Sigmoid colon (tissue), 6 donors: ENCODE measurements at regions not wholly inside any gene's neighbourhood (a gene's known extent, or its start where the extent isn't known, plus 50 kb on each side); places are given as distances from the start of the nearest gene placed in this dataset.

Source experiments
- DNase-seq: peaks from one replicate; pipeline ENCODE4 v3.0.0-alpha.2; 2019
- H3K27ac ChIP-seq, 4 donors: fragments of 200-600 bp; sonication (generic); one replicate each; pipeline ENCODE4 v1.5.1; 2016 to 2019; ENCODE audit warnings: mild to moderate bottlenecking in 1 of 4
- H3K27me3 ChIP-seq, 3 donors: fragments of 200-600 bp; sonication (generic); one replicate each; pipeline ENCODE4 v1.5.1; 2019; ENCODE audit warnings: mild to moderate bottlenecking in 1 of 3
- H3K36me3 ChIP-seq, 4 donors: fragments of 200-600 bp; sonication (generic); one replicate each; pipeline ENCODE4 v1.5.1; 2016 to 2019
- H3K4me1 ChIP-seq, 4 donors: fragments of 200-600 bp; sonication (generic); one replicate each; pipeline ENCODE4 v1.5.1; 2017 to 2019
- H3K4me3 ChIP-seq, 4 donors: fragments of 200-600 bp; sonication (generic); one replicate each; pipeline ENCODE4 v1.5.1; 2017 to 2019; ENCODE audit warnings: mild to moderate bottlenecking in 2 of 4, moderate library complexity in 1 of 4
- H3K9me3 ChIP-seq, 4 donors: fragments of 200-600 bp in 3 of 4; sonication (generic) in 3 of 4; one replicate each; pipeline versions ENCODE4 v1.5.1 to v1.6.1; 2013 to 2019
- CTCF ChIP-seq, 4 experiments: fragments of 450-650 bp in 3 of 4; fragments of 200-600 bp in 1 of 4; IDR thresholded peaks; one replicate each; pipeline ENCODE4 v1.5.1; 2016 to 2019; ENCODE audit warnings: antibody characterized with exemption in 4 of 4, mild to moderate bottlenecking in 3 of 4, moderate library complexity in 2 of 4
- EP300 ChIP-seq, 4 donors: sonication (generic); formaldehyde crosslinking; IDR thresholded peaks; one replicate each; pipeline ENCODE4 v1.6.1; 2017; ENCODE audit warnings: antibody characterized with exemption in 4 of 4
- POLR2A ChIP-seq, 2 donors: fragments of 450-650 bp; IDR thresholded peaks; one replicate each; pipeline ENCODE4 v1.6.1; 2016; ENCODE audit warnings: antibody characterized with exemption in 2 of 2, mild to moderate bottlenecking in 2 of 2, moderate library complexity in 2 of 2
- POLR2AphosphoS5 ChIP-seq, 4 donors: sonication (generic); formaldehyde crosslinking; IDR thresholded peaks; one replicate each; pipeline ENCODE4 v1.6.1; 2017; ENCODE audit warnings: antibody characterized with exemption in 4 of 4
- whole genome bisulfite sequencing, 2 donors: extraction: QIAGEN DNeasy Blood & Tissue Kit; methylation state at CpG; one replicate each; pipeline ENCODE4 v1.1.7; 2013; 5-methylcytosine and 5-hydroxymethylcytosine counted together
- intact Hi-C: fragments of 100-400 bp; cut with DNase I; formaldehyde crosslinking; loops from one replicate; pipeline ENCODE4 v1.15.1; 2023
- donor health status: healthy with polysubstance abuse.
- donor health status: healthy.

DNA sequence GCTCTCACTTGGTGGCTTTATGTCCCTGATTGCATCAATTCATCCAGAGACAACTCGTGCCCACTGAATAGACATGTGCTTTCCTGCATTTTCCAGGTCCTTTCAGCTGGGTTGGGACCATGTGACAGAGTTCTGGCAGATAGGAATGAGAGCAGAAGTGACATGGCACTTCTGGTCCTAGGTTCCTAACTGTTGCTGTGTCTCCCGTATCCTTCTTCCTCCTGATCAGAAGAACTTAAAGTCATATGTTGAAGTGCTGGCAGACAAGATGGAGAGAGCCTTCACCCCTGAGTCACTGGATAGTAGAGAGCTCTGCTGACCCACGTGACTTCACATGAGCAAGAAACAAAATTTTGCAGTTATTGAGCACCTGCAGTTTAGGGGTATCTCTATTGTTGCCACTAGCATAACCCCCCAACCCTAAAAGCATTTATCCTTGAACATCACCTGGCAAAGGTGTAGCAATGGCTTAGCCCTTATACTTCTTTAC is 80.0 kb downstream of the NREP start:
- 66 to 77% methylated on average over 3 of the region's 3 CpGs for WGBS, 2 donors
- Histone ChIP-seq H3K27me3 (no peaks in the 10 kb centered on the region), H3K36me3 (no peaks in the 10 kb centered on the region), H3K4me1 (peaks cover 0 to 15% (median 13%) of the 10 kb centered on the region in 4 donors), H3K9me3 (no peaks in the 10 kb centered on the region), H3K27ac (no peak overlapping the region), H3K4me3 (no peak overlapping the region)
- DNase-seq = no peak
- intact Hi-C loops = no loop called here
- TF ChIP-seq EP300 (IDR thresholded peaks at IDR 0.05) (no peak), POLR2AphosphoS5 (IDR thresholded peaks at IDR 0.05) (no peak), CTCF (IDR thresholded peaks at IDR 0.05) (no peak), POLR2A (IDR thresholded peaks at IDR 0.05) (no peak)

GRCh38 chr5:111676466-111676865 is 80.5 kb downstream of the NREP start:
- no peak overlapping the region for H3K27ac ChIP-seq
- H3K4me3 ChIP-seq = no peak overlapping the region
- peaks cover 0 to 12% (median 11%) of the 10 kb centered on the region in 4 donors for H3K4me1 ChIP-seq
- WGBS, 2 donors = 13 to 50% methylated on average over 1 of the region's 1 CpG
- intact Hi-C loops = no loop called here
- TF ChIP-seq POLR2AphosphoS5 (IDR thresholded peaks at IDR 0.05) (no peak), POLR2A (IDR thresholded peaks at IDR 0.05) (no peak), EP300 (IDR thresholded peaks at IDR 0.05) (no peak), CTCF (IDR thresholded peaks at IDR 0.05) (no peak)
- H3K9me3 ChIP-seq = no peaks in the 10 kb centered on the region
- DNase-seq = no peak
- H3K27me3 ChIP-seq = no peaks in the 10 kb centered on the region
- no peaks in the 10 kb centered on the region for H3K36me3 ChIP-seq

DNA sequence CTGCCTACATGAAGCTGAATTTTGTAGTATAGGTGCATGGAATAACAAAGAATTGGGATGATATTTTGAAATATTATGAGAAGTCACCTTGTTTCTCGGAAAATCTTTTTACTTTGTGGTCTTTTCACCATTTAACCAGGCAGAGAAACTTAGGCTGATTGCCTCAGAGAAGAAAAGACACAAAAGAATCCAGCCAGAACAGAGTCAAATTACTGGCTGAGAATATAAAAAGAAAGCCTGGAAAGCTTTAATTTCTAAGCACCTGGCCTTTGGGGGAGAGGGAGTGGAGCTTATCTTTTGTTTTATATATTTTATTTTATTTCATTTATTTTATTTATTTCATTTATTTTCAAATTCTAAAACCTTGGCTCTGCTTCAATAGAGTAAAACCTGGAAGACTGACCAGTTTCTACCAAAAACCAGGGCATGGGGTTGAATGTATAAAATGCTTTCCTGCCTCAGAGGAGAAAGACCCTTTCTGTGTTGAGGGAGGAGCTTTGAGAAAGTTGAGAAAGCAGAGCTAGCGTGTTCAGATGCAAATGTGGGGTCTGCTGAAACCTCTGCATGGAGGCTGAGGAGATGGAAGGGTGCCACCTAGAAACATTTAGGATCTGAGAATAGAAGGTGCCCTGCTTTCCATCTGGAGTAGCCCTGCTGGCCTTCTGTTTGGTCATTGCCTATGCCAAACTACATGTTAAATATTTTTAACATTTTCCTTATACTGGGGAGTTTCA is 81.6 kb downstream of the NREP start:
- TF ChIP-seq POLR2A (IDR thresholded peaks at IDR 0.05) = no peak
- no peak for TF ChIP-seq CTCF (IDR thresholded peaks at IDR 0.05)
- TF ChIP-seq POLR2AphosphoS5 (IDR thresholded peaks at IDR 0.05) = no peak
- TF ChIP-seq EP300 (IDR thresholded peaks at IDR 0.05) = no peak
- H3K27ac ChIP-seq = no peak overlapping the region
- intact Hi-C loops = no loop called here
- no peaks in the 10 kb centered on the region for H3K27me3 ChIP-seq
- peaks cover 0 to under 1% (median under 1%) of the 10 kb centered on the region in 4 donors for H3K4me1 ChIP-seq
- no peaks in the 10 kb centered on the region for H3K9me3 ChIP-seq
- 89 to 90% methylated on average over 2 of the region's 2 CpGs for WGBS, 2 donors
- DNase-seq = no peak
- no peaks in the 10 kb centered on the region for H3K36me3 ChIP-seq
- H3K4me3 ChIP-seq = no peak overlapping the region

DNA sequence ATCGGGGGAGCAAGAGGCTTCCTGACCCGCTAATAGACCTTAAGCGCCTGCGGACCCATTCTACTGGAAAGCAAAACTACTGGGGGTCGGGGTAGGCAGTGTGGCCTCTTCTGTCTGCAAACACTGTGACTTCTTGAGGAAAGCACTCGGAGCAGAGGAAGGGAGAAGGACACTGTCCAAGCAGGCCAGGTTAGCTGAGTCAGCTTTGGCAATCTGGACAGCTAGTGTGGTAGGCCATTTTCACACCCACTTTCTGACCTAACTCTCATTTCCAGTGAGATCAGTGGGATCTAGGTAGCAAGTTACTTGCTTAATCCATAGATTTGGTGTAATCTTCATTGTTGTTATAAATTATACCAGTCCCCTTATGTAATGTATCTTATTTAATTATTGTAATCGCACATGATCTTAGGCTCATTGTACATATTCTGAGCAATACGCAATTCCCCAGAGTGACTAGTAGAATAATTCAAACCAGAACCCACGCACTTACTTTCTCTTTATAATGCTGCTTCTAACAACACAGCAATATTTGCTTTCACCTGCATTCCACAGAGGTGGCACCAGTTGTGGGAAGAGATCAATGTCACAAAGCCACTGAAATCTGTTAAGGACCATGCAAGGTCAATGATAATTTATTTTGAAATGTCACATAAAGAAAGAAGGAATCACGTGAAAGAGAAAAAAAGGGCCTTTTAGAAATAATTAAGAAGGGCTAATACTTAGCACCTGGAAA is 82.9 kb downstream of the NREP start:
- Histone ChIP-seq H3K27ac (no peak overlapping the region), H3K4me1 (no peaks in the 10 kb centered on the region), H3K36me3 (no peaks in the 10 kb centered on the region), H3K4me3 (no peak overlapping the region), H3K27me3 (no peaks in the 10 kb centered on the region), H3K9me3 (no peaks in the 10 kb centered on the region)
- intact Hi-C loops = no loop called here
- WGBS, 2 donors = 88 to 89% methylated on average over 10 of the region's 10 CpGs
- TF ChIP-seq POLR2A (IDR thresholded peaks at IDR 0.05) (no peak), EP300 (IDR thresholded peaks at IDR 0.05) (no peak), CTCF (IDR thresholded peaks at IDR 0.05) (no peak), POLR2AphosphoS5 (IDR thresholded peaks at IDR 0.05) (no peak)
- DNase-seq = no peak
